NCI-H1436 (cell line): ENCODE measurements at regions not wholly inside any gene's neighbourhood (a gene's known extent, or its start where the extent isn't known, plus 50 kb on each side); places are given as distances from the start of the nearest gene placed in this dataset.
"Not testable (repeated sequence)": the region's sequence is repeated elsewhere in the genome, so short reads cannot be mapped to it uniquely, and the experiment has no call there.

Experiments used
- DNase-seq: peaks from one replicate; lab custom pipeline; 2025; lab: John Stamatoyannopoulos, UW

- peak; percentile 37 for DNase-seq
Measured at GRCh38 chr6:170096191-170096802, 194.6 kb downstream of the DLL1 start.

GRCh38 chr6:170095273-170095981, 195.5 kb downstream of the DLL1 start:
- no peak for DNase-seq

GRCh38 chr6:170094686-170095272, 196.1 kb downstream of the DLL1 start:
- no peak for DNase-seq

GRCh38 chr6:170093658-170094596, 197.0 kb downstream of the DLL1 start:
- DNase-seq = no peak

- no peak for DNase-seq
Measured at GRCh38 chr6:170093276-170093657, 197.6 kb downstream of the DLL1 start.

- DNase-seq = no peak
Measured at GRCh38 chr6:170092826-170093225, 198.1 kb downstream of the DLL1 start.

GRCh38 chr6:170091639-170092579, 199.0 kb downstream of the DLL1 start:
- DNase-seq = no peak

- DNase-seq = no peak
Measured at GRCh38 chr6:170091000-170091638, 199.8 kb downstream of the DLL1 start.

GRCh38 chr6:170090561-170090960, 200.3 kb downstream of the DLL1 start:
- DNase-seq = no peak

GRCh38 chr6:170089963-170090362, 200.9 kb downstream of the DLL1 start:
- DNase-seq = no peak

GRCh38 chr6:170088582-170088955, 202.3 kb downstream of the DLL1 start:
- DNase-seq = no peak

- DNase-seq = no peak
Measured at GRCh38 chr6:170087941-170088581, 202.8 kb downstream of the DLL1 start.

- DNase-seq = not testable (repeated sequence)
Measured at GRCh38 chr6:170087421-170087780, 203.5 kb downstream of the DLL1 start.

GRCh38 chr6:170086639-170087420, 204.0 kb downstream of the DLL1 start:
- no peak for DNase-seq

- DNase-seq = no peak
Measured at GRCh38 chr6:170085475-170086401, 205.1 kb downstream of the DLL1 start.

GRCh38 chr6:170084166-170084730, 206.6 kb downstream of the DLL1 start:
- DNase-seq = no peak

GRCh38 chr6:170083236-170084051, 207.4 kb downstream of the DLL1 start:
- no peak for DNase-seq
